ENCODE measurements at regions not wholly inside any gene's neighbourhood (a gene's known extent, or its start where the extent isn't known, plus 50 kb on each side); places are given as distances from the start of the nearest gene placed in this dataset.

DNA sequence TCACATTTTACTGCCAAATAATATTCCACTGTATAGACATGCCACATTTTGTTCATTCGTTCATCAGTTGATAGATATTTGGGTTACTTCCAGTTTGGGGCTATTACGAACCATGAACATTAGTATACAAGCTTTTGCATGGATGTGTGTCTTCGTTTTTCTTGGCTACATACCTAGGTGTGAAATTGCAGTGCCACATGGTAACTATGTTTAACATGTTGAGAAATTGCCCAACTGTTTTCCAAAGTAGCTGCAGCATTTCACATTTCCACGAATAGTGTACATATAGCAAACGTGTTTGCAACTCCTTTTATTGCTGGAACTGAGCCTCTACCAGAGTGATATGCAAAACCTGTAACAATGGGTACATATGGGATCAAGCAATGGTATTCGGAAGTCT, 221.5 kb downstream of the VEGFC start:
- no peaks in the 10 kb centered on the region for H3K36me3 ChIP-seq (ENCODE audit: control insufficient read depth, insufficient read depth, low read length)
- DNase-seq (ENCODE audit: extremely low read depth, insufficient read length) = no peak
- H3K4me3 ChIP-seq (replicated peaks; ENCODE audit: low read depth, low read length) = no peak overlapping the region
- TF ChIP-seq, protein P1, sequence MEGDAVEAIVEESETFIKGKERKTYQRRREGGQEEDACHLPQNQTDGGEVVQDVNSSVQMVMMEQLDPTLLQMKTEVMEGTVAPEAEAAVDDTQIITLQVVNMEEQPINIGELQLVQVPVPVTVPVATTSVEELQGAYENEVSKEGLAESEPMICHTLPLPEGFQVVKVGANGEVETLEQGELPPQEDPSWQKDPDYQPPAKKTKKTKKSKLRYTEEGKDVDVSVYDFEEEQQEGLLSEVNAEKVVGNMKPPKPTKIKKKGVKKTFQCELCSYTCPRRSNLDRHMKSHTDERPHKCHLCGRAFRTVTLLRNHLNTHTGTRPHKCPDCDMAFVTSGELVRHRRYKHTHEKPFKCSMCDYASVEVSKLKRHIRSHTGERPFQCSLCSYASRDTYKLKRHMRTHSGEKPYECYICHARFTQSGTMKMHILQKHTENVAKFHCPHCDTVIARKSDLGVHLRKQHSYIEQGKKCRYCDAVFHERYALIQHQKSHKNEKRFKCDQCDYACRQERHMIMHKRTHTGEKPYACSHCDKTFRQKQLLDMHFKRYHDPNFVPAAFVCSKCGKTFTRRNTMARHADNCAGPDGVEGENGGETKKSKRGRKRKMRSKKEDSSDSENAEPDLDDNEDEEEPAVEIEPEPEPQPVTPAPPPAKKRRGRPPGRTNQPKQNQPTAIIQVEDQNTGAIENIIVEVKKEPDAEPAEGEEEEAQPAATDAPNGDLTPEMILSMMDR (IDR thresholded peaks at IDR 0.05; ENCODE audit: insufficient read depth, low read length, poor library complexity, severe bottlenecking) = no peak
- H3K27me3 ChIP-seq (replicated peaks; ENCODE audit: control insufficient read depth, insufficient read depth, low read length) = no peaks in the 10 kb centered on the region; the same call in 1 of the 2 replicates

DNA sequence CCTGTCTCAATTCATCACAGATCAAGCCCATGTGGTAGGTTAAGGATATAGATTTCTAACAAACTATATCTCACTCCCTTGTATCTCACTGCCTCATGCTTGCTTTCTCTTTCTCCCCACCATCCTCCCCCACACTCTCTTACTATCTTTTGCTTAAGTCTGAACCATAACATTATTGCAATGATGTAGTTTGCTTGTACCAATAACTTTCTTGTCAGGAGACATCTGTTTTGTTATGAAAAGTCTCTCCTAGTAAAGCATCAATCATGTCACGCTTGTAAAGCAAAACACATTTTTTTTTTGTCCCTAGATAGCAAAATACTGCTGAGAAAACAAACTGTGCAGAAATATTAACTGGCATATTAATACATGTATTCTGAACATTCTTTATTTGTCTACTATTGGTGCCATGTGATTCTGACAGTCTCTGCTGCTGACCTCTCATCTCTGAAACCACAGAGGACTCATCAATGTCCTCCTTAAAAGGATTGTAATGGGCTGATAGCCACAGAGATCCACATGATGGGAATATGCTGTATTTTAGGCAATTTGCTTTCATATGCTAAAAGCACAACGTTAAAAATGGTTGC, 217.5 kb downstream of the VEGFC start:
- Histone ChIP-seq H3K4me3 (replicated peaks; ENCODE audit: low read depth, low read length) (no peak overlapping the region), H3K36me3 (ENCODE audit: control insufficient read depth, insufficient read depth, low read length) (no peaks in the 10 kb centered on the region), H3K27me3 (replicated peaks; ENCODE audit: control insufficient read depth, insufficient read depth, low read length) (no peaks in the 10 kb centered on the region; the same call in 1 of the 2 replicates)
- TF ChIP-seq, protein P1 (IDR thresholded peaks at IDR 0.05; ENCODE audit: insufficient read depth, low read length, poor library complexity, severe bottlenecking) = no peak
- no peak for DNase-seq (ENCODE audit: extremely low read depth, insufficient read length)

DNA sequence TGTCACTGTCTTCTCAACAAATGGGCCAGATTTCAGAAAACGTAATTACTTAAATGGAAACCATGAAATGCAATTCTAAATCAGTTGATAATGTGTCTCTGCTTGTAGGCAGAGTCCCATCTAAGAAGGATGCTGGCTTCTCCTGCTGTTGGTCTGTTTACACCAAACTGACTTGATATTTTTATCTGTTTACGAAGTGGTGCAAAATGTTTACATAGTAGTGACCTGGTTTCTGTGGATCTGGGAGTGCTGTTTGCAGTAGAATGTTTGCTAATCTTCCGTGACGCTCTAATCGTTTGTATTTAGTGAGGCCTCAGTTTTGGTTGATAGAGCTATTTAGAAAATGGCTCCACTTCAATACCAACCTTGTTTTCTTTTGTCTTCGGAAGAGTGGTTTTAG, 213.5 kb downstream of the VEGFC start:
- no peak for DNase-seq (ENCODE audit: extremely low read depth, insufficient read length)
- Histone ChIP-seq H3K27me3 (replicated peaks; ENCODE audit: control insufficient read depth, insufficient read depth, low read length) (no peaks in the 10 kb centered on the region; the same call in 1 of the 2 replicates), H3K36me3 (ENCODE audit: control insufficient read depth, insufficient read depth, low read length) (no peaks in the 10 kb centered on the region), H3K4me3 (replicated peaks; ENCODE audit: low read depth, low read length) (no peak overlapping the region)
- TF ChIP-seq, protein P1 (IDR thresholded peaks at IDR 0.05; ENCODE audit: insufficient read depth, low read length, poor library complexity, severe bottlenecking) = no peak

DNA sequence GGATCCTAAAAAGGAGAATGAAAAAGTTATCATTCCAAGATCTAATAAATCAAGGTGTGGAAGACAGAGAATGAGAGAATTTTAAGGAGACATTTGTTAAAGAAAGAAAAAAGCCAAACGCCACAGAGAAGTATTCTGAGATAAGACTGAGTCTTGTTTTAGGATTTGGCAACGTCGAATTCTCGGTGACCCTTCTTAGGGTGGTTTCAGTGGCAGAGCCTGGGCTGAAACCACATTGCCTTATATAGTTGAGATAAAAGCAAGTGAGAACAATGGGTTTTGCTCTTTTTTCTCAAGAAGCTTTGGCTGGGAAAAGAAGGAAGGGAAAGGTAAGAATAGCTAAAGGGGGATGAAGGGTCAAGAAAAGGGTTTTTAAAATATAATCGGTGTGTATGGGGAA, 209.4 kb downstream of the VEGFC start:
- no peak for DNase-seq (ENCODE audit: extremely low read depth, insufficient read length)
- no peaks in the 10 kb centered on the region for H3K27me3 ChIP-seq (replicated peaks; ENCODE audit: control insufficient read depth, insufficient read depth, low read length)
- no peak overlapping the region for H3K4me3 ChIP-seq (replicated peaks; ENCODE audit: low read depth, low read length)
- H3K36me3 ChIP-seq (ENCODE audit: control insufficient read depth, insufficient read depth, low read length) = no peaks in the 10 kb centered on the region
- TF ChIP-seq, protein P1 (IDR thresholded peaks at IDR 0.05; ENCODE audit: insufficient read depth, low read length, poor library complexity, severe bottlenecking) = no peak

DNA sequence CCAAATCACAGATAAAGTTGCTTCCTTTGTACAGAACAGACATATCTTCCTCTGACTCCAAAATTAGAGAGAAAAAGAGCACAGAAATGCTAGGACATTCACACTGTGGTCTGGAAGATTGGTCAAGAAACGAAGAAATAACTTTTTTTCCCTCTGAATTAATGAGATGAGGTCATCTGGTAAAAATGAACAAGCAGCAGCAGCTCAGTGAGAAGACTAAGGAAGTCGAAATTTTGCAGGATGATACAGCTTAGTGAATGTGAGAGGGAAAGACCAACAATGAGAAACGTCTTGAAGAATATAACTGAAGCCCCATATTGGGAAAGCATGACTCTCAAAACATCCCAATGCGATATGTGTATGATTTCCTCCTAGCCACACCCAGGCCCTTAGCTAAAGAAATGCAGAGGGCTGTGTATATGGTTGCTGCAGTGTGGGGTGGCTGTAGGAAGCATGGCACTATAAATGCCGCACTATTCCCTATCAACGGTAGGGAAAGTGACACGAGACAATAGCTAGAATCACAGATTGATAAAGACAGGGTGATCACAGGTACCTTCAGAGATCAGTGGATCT, 208.6 kb downstream of the VEGFC start:
- no peak for DNase-seq (ENCODE audit: extremely low read depth, insufficient read length)
- Histone ChIP-seq H3K4me3 (replicated peaks; ENCODE audit: low read depth, low read length) (no peak overlapping the region), H3K36me3 (ENCODE audit: control insufficient read depth, insufficient read depth, low read length) (no peaks in the 10 kb centered on the region), H3K27me3 (replicated peaks; ENCODE audit: control insufficient read depth, insufficient read depth, low read length) (no peaks in the 10 kb centered on the region)
- TF ChIP-seq, protein P1 (IDR thresholded peaks at IDR 0.05; ENCODE audit: insufficient read depth, low read length, poor library complexity, severe bottlenecking) = no peak
